H1 (cell line): ENCODE measurements at regions not wholly inside any gene's neighbourhood (a gene's known extent, or its start where the extent isn't known, plus 50 kb on each side); places are given as distances from the start of the nearest gene placed in this dataset.

Source experiments
- BRCA1 ChIP-seq: IDR thresholded peaks from 2 replicates; pipeline ENCODE4 v1.6.1; 2012; ENCODE audit warnings: low read depth, low read length, improper control_type of control experiment
- EZH2 ChIP-seq: fragments of 200-600 bp; sonication (generic); IDR thresholded peaks from 2 replicates; pipeline ENCODE4 v1.7.1; 2012; ENCODE audit warnings: low read depth, mild to moderate bottlenecking, moderate library complexity, low read length, inconsistent platforms; ENCODE audit not compliant: severe bottlenecking
- JUN ChIP-seq: IDR thresholded peaks from 2 replicates; pipeline ENCODE4 v1.6.1; 2011; ENCODE audit warnings: low read depth, mild to moderate bottlenecking, improper control_type of control experiment, low read length
- POLR2A ChIP-seq, 2 experiments: IDR thresholded peaks; 1 replicate in 1 of 2; 2 replicates in 1 of 2; pipeline ENCODE4 v1.6.1; 2011; ENCODE audit warnings: low read depth in 2 of 2, low read length in 2 of 2, mild to moderate bottlenecking in 2 of 2; ENCODE audit errors: control extremely low read depth in 1 of 2
- POLR2AphosphoS5 ChIP-seq: IDR thresholded peaks from 2 replicates; pipeline ENCODE4 v1.6.1; 2011; ENCODE audit warnings: low read depth, low read length
- RAD21 ChIP-seq, 2 experiments: IDR thresholded peaks in 1 of 2; conservative IDR thresholded peaks in 1 of 2; 2 replicates each; pipeline ENCODE4 v1.6.1; 2011; ENCODE audit warnings: low read depth in 2 of 2, low read length in 2 of 2, improper control_type of control experiment in 1 of 2, inconsistent platforms in 1 of 2, mild to moderate bottlenecking in 1 of 2, moderate library complexity in 1 of 2
- SIN3A ChIP-seq, 2 experiments: IDR thresholded peaks in 1 of 2; conservative IDR thresholded peaks in 1 of 2; 2 replicates each; pipeline ENCODE4 v1.6.1; 2011 to 2012; ENCODE audit warnings: low read length in 2 of 2, improper control_type of control experiment in 1 of 2, low read depth in 1 of 2, mild to moderate bottlenecking in 1 of 2
- SP1 ChIP-seq: IDR thresholded peaks from 2 replicates; pipeline ENCODE4 v1.6.1; 2011; ENCODE audit warnings: low read depth, low read length
- TBP ChIP-seq: IDR thresholded peaks from 2 replicates; pipeline ENCODE4 v1.6.1; 2011; ENCODE audit warnings: low read depth, low read length, improper control_type of control experiment
- YY1 ChIP-seq: IDR thresholded peaks from 2 replicates; pipeline ENCODE4 v1.6.1; 2011; ENCODE audit warnings: low read depth, mild to moderate bottlenecking, low read length
- TF ChIP-seq, protein P1 (sequence below): IDR thresholded peaks from 2 replicates; pipeline ENCODE4 v1.6.1; 2011; ENCODE audit warnings: low read depth, mild to moderate bottlenecking, low read length; ENCODE audit not compliant: insufficient read depth
- TF ChIP-seq, protein P2 (sequence below): fragments of 300-600 bp; sonication (generic); IDR thresholded peaks from 2 replicates; pipeline ENCODE4 v1.7.1; 2012; ENCODE audit warnings: low read length, moderate library complexity, mild to moderate bottlenecking, inconsistent platforms; ENCODE audit not compliant: insufficient replicate concordance
- TF ChIP-seq, protein P3 (sequence below): IDR thresholded peaks from 2 replicates; pipeline ENCODE4 v1.6.1; 2012; ENCODE audit warnings: inconsistent platforms

DNA sequence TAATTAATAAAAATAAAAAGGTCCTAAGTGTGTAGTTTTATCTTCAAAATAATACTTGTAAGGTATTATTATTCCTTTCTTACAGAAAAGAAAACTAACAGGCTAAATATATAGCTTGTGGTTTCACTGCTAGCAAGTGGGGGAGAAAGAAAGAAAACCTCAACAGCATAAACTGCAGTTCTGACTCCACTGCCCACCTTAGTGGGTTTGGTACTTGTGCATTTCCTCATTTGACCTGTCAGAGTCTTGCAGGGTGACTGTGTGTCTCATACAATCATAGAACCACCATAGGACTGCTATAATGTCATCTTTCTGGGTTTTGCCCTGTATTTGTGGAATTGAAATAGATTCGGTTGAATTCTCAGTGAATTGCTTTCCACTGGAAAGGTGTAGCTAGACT lies 94.7 kb upstream of the PUDP start:
- no peak for TF ChIP-seq JUN
- no peak for TF ChIP-seq BRCA1
- no peak for TF ChIP-seq RAD21 (IDR thresholded peaks at IDR 0.05 in 1 of 2, conservative IDR thresholded peaks at IDR 0.05 in 1 of 2; ENCODE audit: low read depth in 2 of 2, low read length in 2 of 2)
- TF ChIP-seq EZH2, result no peak
- no peak for TF ChIP-seq POLR2A (IDR thresholded peaks at IDR 0.05; ENCODE audit: control extremely low read depth in 1 of 2, low read depth in 2 of 2, low read length in 2 of 2)
- TF ChIP-seq POLR2AphosphoS5, result no peak
- TF ChIP-seq SP1, result no peak
- TF ChIP-seq TBP, result no peak
- TF ChIP-seq SIN3A (conservative IDR thresholded peaks at IDR 0.05 in 1 of 2, IDR thresholded peaks at IDR 0.05 in 1 of 2; ENCODE audit: low read depth in 1 of 2, low read length in 2 of 2), result no peak
- TF ChIP-seq, protein P1, sequence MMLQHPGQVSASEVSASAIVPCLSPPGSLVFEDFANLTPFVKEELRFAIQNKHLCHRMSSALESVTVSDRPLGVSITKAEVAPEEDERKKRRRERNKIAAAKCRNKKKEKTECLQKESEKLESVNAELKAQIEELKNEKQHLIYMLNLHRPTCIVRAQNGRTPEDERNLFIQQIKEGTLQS, result no peak
- TF ChIP-seq YY1, result no peak
- TF ChIP-seq, protein P2, sequence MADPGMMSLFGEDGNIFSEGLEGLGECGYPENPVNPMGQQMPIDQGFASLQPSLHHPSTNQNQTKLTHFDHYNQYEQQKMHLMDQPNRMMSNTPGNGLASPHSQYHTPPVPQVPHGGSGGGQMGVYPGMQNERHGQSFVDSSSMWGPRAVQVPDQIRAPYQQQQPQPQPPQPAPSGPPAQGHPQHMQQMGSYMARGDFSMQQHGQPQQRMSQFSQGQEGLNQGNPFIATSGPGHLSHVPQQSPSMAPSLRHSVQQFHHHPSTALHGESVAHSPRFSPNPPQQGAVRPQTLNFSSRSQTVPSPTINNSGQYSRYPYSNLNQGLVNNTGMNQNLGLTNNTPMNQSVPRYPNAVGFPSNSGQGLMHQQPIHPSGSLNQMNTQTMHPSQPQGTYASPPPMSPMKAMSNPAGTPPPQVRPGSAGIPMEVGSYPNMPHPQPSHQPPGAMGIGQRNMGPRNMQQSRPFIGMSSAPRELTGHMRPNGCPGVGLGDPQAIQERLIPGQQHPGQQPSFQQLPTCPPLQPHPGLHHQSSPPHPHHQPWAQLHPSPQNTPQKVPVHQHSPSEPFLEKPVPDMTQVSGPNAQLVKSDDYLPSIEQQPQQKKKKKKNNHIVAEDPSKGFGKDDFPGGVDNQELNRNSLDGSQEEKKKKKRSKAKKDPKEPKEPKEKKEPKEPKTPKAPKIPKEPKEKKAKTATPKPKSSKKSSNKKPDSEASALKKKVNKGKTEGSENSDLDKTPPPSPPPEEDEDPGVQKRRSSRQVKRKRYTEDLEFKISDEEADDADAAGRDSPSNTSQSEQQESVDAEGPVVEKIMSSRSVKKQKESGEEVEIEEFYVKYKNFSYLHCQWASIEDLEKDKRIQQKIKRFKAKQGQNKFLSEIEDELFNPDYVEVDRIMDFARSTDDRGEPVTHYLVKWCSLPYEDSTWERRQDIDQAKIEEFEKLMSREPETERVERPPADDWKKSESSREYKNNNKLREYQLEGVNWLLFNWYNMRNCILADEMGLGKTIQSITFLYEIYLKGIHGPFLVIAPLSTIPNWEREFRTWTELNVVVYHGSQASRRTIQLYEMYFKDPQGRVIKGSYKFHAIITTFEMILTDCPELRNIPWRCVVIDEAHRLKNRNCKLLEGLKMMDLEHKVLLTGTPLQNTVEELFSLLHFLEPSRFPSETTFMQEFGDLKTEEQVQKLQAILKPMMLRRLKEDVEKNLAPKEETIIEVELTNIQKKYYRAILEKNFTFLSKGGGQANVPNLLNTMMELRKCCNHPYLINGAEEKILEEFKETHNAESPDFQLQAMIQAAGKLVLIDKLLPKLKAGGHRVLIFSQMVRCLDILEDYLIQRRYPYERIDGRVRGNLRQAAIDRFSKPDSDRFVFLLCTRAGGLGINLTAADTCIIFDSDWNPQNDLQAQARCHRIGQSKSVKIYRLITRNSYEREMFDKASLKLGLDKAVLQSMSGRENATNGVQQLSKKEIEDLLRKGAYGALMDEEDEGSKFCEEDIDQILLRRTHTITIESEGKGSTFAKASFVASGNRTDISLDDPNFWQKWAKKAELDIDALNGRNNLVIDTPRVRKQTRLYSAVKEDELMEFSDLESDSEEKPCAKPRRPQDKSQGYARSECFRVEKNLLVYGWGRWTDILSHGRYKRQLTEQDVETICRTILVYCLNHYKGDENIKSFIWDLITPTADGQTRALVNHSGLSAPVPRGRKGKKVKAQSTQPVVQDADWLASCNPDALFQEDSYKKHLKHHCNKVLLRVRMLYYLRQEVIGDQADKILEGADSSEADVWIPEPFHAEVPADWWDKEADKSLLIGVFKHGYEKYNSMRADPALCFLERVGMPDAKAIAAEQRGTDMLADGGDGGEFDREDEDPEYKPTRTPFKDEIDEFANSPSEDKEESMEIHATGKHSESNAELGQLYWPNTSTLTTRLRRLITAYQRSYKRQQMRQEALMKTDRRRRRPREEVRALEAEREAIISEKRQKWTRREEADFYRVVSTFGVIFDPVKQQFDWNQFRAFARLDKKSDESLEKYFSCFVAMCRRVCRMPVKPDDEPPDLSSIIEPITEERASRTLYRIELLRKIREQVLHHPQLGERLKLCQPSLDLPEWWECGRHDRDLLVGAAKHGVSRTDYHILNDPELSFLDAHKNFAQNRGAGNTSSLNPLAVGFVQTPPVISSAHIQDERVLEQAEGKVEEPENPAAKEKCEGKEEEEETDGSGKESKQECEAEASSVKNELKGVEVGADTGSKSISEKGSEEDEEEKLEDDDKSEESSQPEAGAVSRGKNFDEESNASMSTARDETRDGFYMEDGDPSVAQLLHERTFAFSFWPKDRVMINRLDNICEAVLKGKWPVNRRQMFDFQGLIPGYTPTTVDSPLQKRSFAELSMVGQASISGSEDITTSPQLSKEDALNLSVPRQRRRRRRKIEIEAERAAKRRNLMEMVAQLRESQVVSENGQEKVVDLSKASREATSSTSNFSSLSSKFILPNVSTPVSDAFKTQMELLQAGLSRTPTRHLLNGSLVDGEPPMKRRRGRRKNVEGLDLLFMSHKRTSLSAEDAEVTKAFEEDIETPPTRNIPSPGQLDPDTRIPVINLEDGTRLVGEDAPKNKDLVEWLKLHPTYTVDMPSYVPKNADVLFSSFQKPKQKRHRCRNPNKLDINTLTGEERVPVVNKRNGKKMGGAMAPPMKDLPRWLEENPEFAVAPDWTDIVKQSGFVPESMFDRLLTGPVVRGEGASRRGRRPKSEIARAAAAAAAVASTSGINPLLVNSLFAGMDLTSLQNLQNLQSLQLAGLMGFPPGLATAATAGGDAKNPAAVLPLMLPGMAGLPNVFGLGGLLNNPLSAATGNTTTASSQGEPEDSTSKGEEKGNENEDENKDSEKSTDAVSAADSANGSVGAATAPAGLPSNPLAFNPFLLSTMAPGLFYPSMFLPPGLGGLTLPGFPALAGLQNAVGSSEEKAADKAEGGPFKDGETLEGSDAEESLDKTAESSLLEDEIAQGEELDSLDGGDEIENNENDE, result no peak
- TF ChIP-seq, protein P3, sequence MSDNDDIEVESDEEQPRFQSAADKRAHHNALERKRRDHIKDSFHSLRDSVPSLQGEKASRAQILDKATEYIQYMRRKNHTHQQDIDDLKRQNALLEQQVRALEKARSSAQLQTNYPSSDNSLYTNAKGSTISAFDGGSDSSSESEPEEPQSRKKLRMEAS, result no peak
